Right lobe of liver (tissue), 4 donors: ENCODE measurements at regions not wholly inside any gene's neighbourhood (a gene's known extent, or its start where the extent isn't known, plus 50 kb on each side); places are given as distances from the start of the nearest gene placed in this dataset.

ENCODE experiments used
- POLR2A ChIP-seq: fragments of 450-650 bp; IDR thresholded peaks from one replicate; pipeline ENCODE4 v1.6.1; 2017; ENCODE audit warnings: antibody characterized with exemption, mild to moderate bottlenecking
- TF ChIP-seq, protein P1 (sequence below), 4 donors: fragments of 200-600 bp in 3 of 4; fragments of 450-650 bp in 1 of 4; IDR thresholded peaks; one replicate each; pipeline versions ENCODE4 v1.5.1 to v1.8.0; 2016 to 2022; ENCODE audit warnings: antibody characterized with exemption in 4 of 4, mild to moderate bottlenecking in 2 of 4
- donor health status: DM: no; HTN: no; CAD: no.
- donor health status: DM: no; HTN: no; CAD: no.
- donor health status: DM: no; HTN: yes; CAD: no.

DNA sequence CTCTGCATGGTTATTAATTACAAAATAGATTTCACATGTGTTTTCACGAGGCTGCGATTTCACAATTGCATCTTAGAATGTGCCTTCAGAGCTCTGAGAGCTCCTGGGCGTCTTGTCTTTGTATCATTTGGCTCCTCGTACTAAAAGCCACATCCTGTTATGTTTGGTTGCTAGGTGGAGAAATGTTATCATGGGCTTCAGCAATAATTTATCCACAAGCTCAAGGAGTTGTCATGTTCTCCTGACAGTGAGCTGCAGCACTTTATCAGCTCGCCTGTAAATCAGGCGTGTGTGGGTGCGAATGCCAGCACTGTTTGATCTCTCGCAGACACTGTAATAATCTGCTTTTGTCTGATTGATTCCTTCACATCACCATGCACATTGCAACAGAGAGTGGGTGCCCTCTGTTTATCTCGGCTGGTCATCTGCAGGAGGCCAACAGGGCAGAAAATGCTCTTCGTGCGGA, 218.6 kb upstream of the ZFP64 start:
- no peak for TF ChIP-seq POLR2A
- TF ChIP-seq, protein P1, sequence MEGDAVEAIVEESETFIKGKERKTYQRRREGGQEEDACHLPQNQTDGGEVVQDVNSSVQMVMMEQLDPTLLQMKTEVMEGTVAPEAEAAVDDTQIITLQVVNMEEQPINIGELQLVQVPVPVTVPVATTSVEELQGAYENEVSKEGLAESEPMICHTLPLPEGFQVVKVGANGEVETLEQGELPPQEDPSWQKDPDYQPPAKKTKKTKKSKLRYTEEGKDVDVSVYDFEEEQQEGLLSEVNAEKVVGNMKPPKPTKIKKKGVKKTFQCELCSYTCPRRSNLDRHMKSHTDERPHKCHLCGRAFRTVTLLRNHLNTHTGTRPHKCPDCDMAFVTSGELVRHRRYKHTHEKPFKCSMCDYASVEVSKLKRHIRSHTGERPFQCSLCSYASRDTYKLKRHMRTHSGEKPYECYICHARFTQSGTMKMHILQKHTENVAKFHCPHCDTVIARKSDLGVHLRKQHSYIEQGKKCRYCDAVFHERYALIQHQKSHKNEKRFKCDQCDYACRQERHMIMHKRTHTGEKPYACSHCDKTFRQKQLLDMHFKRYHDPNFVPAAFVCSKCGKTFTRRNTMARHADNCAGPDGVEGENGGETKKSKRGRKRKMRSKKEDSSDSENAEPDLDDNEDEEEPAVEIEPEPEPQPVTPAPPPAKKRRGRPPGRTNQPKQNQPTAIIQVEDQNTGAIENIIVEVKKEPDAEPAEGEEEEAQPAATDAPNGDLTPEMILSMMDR (IDR thresholded peaks at IDR 0.05) = no peak
